Upper lobe of left lung (tissue), 4 donors: ENCODE measurements at regions not wholly inside any gene's neighbourhood (a gene's known extent, or its start where the extent isn't known, plus 50 kb on each side); places are given as distances from the start of the nearest gene placed in this dataset.

Experiments
- EP300 ChIP-seq, 4 donors: sonication (generic); formaldehyde crosslinking; IDR thresholded peaks; one replicate each; pipeline ENCODE4 v1.5.1; 2017; ENCODE audit warnings: antibody characterized with exemption in 4 of 4, control low read depth in 2 of 4
- TF ChIP-seq, protein P1 (sequence below), 6 experiments: fragments of 450-650 bp in 4 of 6; fragments of 200-600 bp in 2 of 6; sonication (generic) in 2 of 6; IDR thresholded peaks; one replicate each; pipeline ENCODE4 v1.5.1; 2016 to 2019; ENCODE audit warnings: antibody characterized with exemption in 6 of 6

DNA sequence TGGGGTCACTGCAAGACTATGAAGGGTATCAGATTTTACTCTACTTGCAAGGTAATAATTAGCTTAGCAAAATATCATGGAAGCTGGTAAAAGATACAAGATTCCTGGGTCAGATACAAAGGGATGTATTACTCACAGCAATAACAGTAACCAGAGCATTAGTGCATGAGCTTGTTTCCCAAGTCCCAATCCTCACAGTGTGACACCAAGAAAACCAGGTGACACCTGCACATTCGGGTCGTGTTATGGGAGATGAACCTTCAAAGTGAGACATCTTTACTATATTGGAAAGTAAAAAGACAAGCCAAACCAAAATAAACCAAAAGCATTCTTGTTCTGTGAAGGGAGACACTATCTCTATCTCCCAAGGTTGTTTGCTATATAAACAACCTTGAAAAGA, 528.7 kb upstream of the TGFBR2 start:
- TF ChIP-seq, protein P1, sequence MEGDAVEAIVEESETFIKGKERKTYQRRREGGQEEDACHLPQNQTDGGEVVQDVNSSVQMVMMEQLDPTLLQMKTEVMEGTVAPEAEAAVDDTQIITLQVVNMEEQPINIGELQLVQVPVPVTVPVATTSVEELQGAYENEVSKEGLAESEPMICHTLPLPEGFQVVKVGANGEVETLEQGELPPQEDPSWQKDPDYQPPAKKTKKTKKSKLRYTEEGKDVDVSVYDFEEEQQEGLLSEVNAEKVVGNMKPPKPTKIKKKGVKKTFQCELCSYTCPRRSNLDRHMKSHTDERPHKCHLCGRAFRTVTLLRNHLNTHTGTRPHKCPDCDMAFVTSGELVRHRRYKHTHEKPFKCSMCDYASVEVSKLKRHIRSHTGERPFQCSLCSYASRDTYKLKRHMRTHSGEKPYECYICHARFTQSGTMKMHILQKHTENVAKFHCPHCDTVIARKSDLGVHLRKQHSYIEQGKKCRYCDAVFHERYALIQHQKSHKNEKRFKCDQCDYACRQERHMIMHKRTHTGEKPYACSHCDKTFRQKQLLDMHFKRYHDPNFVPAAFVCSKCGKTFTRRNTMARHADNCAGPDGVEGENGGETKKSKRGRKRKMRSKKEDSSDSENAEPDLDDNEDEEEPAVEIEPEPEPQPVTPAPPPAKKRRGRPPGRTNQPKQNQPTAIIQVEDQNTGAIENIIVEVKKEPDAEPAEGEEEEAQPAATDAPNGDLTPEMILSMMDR (IDR thresholded peaks at IDR 0.05), result no peak
- TF ChIP-seq EP300 (IDR thresholded peaks at IDR 0.05), result no peak
